ENCODE measurements at regions not wholly inside any gene's neighbourhood (a gene's known extent, or its start where the extent isn't known, plus 50 kb on each side); places are given as distances from the start of the nearest gene placed in this dataset.

DNA sequence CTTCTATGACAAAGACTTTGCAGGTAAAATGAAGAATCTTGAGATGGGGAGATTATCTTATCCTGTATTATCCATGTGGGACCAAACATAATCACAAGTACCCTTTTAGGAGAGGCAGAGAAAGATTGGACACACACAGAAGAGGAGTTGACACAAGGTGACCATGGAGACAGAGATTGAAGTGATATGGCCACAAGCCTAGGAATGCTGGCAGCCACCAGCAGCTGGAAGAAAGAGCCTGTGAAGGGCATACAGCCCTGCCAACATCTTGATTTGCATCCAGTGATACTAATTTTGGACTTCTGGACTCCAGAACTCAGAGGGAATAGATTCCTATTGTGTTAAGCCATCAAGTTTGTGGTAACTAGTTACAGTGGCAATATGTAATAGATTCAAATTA, 78.1 kb downstream of the RPS29 start:
- no peak for DNase-seq (ENCODE audit: low spot score)
- Mint-ChIP-seq H3K27me3 (ENCODE audit: low read depth) (peaks cover 8% of the 10 kb centered on the region), H3K27ac (ENCODE audit: unreplicated experiment) (no peak overlapping the region), H3K4me3 (ENCODE audit: unreplicated experiment) (no peak overlapping the region), H3K9me3 (ENCODE audit: low read depth) (peaks cover 9% of the 10 kb centered on the region), H3K4me1 (ENCODE audit: low read depth) (peaks cover 22% of the 10 kb centered on the region), H3K36me3 (ENCODE audit: low read depth) (peaks cover 4% of the 10 kb centered on the region)
- TF ChIP-seq, protein P1, sequence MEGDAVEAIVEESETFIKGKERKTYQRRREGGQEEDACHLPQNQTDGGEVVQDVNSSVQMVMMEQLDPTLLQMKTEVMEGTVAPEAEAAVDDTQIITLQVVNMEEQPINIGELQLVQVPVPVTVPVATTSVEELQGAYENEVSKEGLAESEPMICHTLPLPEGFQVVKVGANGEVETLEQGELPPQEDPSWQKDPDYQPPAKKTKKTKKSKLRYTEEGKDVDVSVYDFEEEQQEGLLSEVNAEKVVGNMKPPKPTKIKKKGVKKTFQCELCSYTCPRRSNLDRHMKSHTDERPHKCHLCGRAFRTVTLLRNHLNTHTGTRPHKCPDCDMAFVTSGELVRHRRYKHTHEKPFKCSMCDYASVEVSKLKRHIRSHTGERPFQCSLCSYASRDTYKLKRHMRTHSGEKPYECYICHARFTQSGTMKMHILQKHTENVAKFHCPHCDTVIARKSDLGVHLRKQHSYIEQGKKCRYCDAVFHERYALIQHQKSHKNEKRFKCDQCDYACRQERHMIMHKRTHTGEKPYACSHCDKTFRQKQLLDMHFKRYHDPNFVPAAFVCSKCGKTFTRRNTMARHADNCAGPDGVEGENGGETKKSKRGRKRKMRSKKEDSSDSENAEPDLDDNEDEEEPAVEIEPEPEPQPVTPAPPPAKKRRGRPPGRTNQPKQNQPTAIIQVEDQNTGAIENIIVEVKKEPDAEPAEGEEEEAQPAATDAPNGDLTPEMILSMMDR (IDR thresholded peaks at IDR 0.05), result no peak

GRCh38 chr14:49506650-49507049, 79.5 kb downstream of the RPS29 start:
- Mint-ChIP-seq H3K9me3 (ENCODE audit: low read depth) (peaks cover 9% of the 10 kb centered on the region), H3K27ac (ENCODE audit: unreplicated experiment) (no peak overlapping the region), H3K4me3 (ENCODE audit: unreplicated experiment) (no peak overlapping the region), H3K27me3 (ENCODE audit: low read depth) (peaks cover 12% of the 10 kb centered on the region), H3K4me1 (ENCODE audit: low read depth) (peaks cover 9% of the 10 kb centered on the region), H3K36me3 (ENCODE audit: low read depth) (peaks cover 4% of the 10 kb centered on the region)
- DNase-seq (ENCODE audit: low spot score), result no peak
- TF ChIP-seq, protein P1 (IDR thresholded peaks at IDR 0.05), result no peak

DNA sequence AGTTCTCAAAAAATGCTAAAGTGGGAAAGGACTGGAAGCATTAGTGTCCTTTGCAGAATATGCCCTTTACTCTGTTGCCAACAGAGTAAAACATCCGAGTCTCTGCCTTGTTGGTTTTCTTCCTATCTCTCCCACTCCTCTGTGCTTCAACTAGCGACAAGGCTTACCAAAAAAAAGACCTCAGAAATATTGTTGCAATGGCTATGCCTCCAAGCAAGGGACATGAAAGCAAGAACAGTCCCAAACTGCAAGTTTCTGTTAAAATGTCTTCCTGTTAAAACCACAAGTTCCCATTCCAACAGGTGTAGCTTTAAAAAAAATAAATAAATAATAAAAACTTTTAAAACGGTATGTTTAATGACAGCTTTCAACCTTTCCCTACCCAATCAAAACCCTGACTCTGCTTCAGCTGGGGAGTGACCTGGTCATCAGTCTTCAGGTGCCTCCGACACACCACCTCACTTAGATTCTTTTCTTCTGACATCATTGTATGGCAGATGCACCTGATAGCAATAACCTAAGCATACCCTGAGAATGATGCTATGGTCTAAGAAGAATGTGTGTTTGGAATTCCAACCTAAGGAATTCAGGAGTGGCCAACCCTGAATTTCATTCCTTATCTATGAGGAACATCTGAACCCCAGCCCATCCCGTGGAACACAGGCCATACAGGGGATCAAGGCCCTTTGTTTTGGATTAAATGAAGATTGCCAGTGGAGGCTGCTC, 81.0 kb downstream of the RPS29 start:
- Mint-ChIP-seq H3K27ac (ENCODE audit: unreplicated experiment) (no peak overlapping the region), H3K4me1 (ENCODE audit: low read depth) (peaks cover 4% of the 10 kb centered on the region), H3K27me3 (ENCODE audit: low read depth) (peaks cover 17% of the 10 kb centered on the region), H3K4me3 (ENCODE audit: unreplicated experiment) (no peak overlapping the region), H3K9me3 (ENCODE audit: low read depth) (peaks cover 9% of the 10 kb centered on the region), H3K36me3 (ENCODE audit: low read depth) (peaks cover 4% of the 10 kb centered on the region)
- DNase-seq (ENCODE audit: low spot score), result no peak
- TF ChIP-seq, protein P1 (IDR thresholded peaks at IDR 0.05), result no peak

DNA sequence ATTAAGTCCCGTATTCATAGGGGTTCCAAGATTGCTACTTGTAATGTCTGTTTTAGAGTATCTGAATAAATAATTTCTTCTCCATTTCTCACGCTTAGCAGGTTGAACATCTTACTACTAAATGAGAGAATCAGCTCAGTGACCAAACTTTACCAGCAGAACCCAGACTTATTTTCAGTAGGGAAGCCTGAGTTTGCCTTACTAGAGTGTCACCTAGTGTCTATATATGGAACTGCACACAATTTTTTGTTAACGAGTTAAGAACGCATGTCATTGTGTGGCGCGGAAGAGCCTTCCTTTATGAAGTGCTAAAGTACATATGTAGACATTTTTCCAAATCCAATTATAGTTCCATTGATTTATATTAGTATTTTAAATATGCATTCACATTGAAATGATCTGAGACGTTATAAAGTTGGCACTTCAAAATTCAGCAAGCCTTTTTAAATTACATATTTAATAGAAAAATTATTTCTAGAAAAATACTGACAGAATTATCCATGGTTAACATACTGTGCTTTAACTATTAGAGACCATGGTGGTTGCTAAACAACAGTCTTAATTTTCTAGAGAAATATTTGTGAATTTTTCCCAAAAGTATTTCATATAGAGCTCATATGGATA, 88.3 kb downstream of the RPS29 start:
- H3K36me3 Mint-ChIP-seq (ENCODE audit: low read depth), result no peaks in the 10 kb centered on the region
- DNase-seq (ENCODE audit: low spot score), result no peak
- TF ChIP-seq, protein P1 (IDR thresholded peaks at IDR 0.05), result peak; percentile 92
- no peaks in the 10 kb centered on the region for H3K9me3 Mint-ChIP-seq (ENCODE audit: low read depth)
- H3K27ac Mint-ChIP-seq (ENCODE audit: unreplicated experiment), result no peak overlapping the region
- no peaks in the 10 kb centered on the region for H3K4me1 Mint-ChIP-seq (ENCODE audit: low read depth)
- peaks cover 48% of the 10 kb centered on the region for H3K27me3 Mint-ChIP-seq (ENCODE audit: low read depth)
- H3K4me3 Mint-ChIP-seq (ENCODE audit: unreplicated experiment), result no peak overlapping the region

DNA sequence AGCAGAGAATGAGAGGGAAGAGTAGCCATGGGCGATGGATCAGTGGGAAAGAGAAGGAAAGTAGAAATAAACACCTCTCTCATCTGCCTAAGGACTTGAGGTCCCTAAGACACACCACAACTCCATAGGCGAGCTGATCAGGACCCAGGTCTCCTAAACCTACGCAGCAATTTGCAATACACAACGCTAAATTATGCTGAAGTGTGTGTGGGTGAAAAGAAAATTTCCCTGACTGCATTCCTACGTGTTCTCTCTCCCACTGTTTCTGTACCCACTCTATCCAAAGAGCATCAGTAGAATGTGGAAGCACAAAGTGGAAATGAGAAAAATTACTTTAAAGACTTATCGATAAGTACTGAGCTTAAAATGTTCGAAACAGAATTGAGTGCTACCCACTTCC, 88.9 kb downstream of the RPS29 start:
- Mint-ChIP-seq H3K27me3 (ENCODE audit: low read depth) (peaks cover 51% of the 10 kb centered on the region), H3K9me3 (ENCODE audit: low read depth) (no peaks in the 10 kb centered on the region)

More for the DNA sequence above, 88.9 kb downstream of the RPS29 start:
- H3K4me3 Mint-ChIP-seq (ENCODE audit: unreplicated experiment), result no peak overlapping the region
- TF ChIP-seq, protein P1 (IDR thresholded peaks at IDR 0.05), result no peak
- no peaks in the 10 kb centered on the region for H3K4me1 Mint-ChIP-seq (ENCODE audit: low read depth)
- no peak for DNase-seq (ENCODE audit: low spot score)
- H3K27ac Mint-ChIP-seq (ENCODE audit: unreplicated experiment), result no peak overlapping the region
- no peaks in the 10 kb centered on the region for H3K36me3 Mint-ChIP-seq (ENCODE audit: low read depth)

Measured in chondrocyte (in vitro differentiated cells).